Stomach (tissue), 8 donors: ENCODE measurements at regions not wholly inside any gene's neighbourhood (a gene's known extent, or its start where the extent isn't known, plus 50 kb on each side); places are given as distances from the start of the nearest gene placed in this dataset.

Experiments
- DNase-seq, 2 donors: peaks; one replicate each; pipeline versions ENCODE4 v3.0.0 to v3.0.0-alpha.2; 2013 to 2019
- H3K27ac ChIP-seq, 5 donors: fragments of 200-600 bp in 4 of 5; sonication (generic) in 4 of 5; one replicate each; pipeline ENCODE4 v1.5.1; 2013 to 2019; ENCODE audit warnings: mild to moderate bottlenecking in 1 of 5, moderate library complexity in 1 of 5
- H3K27me3 ChIP-seq, 3 donors: fragments of 200-600 bp; sonication (generic); one replicate each; pipeline ENCODE4 v1.5.1; 2017 to 2019; ENCODE audit warnings: mixed run types in 1 of 3
- H3K36me3 ChIP-seq, 4 donors: fragments of 200-600 bp; sonication (generic); 1 replicate in 3 of 4; 2 replicates in 1 of 4; pipeline ENCODE4 v1.5.1; 2016 to 2019
- H3K4me1 ChIP-seq, 4 donors: fragments of 200-600 bp; sonication (generic); one replicate each; pipeline ENCODE4 v1.5.1; 2016 to 2019
- H3K4me3 ChIP-seq, 4 donors: fragments of 200-600 bp; sonication (generic) in 3 of 4; one replicate each; pipeline ENCODE4 v1.5.1; 2016 to 2019; ENCODE audit warnings: mild to moderate bottlenecking in 1 of 4
- H3K9me3 ChIP-seq, 4 donors: fragments of 200-600 bp; sonication (generic); one replicate each; pipeline ENCODE4 v1.5.1; 2016 to 2019
- CTCF ChIP-seq, 7 experiments: fragments of 450-650 bp in 4 of 7; fragments of 200-600 bp in 3 of 7; sonication (generic) in 3 of 7; IDR thresholded peaks; one replicate each; pipeline ENCODE4 v1.5.1; 2016 to 2019; ENCODE audit warnings: antibody characterized with exemption in 7 of 7, control low read depth in 2 of 7, mild to moderate bottlenecking in 1 of 7
- EP300 ChIP-seq: sonication (generic); formaldehyde crosslinking; IDR thresholded peaks from one replicate; pipeline ENCODE4 v1.6.1; 2017; ENCODE audit warnings: antibody characterized with exemption
- POLR2A ChIP-seq, 4 donors: fragments of 450-650 bp; IDR thresholded peaks; one replicate each; pipeline ENCODE4 v1.6.1; 2016; ENCODE audit warnings: antibody characterized with exemption in 4 of 4, control low read depth in 2 of 4, mild to moderate bottlenecking in 1 of 4, moderate library complexity in 1 of 4
- POLR2AphosphoS5 ChIP-seq, 3 donors: sonication (generic); formaldehyde crosslinking; IDR thresholded peaks; one replicate each; pipeline ENCODE4 v1.6.1; 2016; ENCODE audit warnings: antibody characterized with exemption in 3 of 3
- WGBS, 5 donors: extraction: QIAGEN DNeasy Blood & Tissue Kit in 3 of 5; methylation state at CpG; one replicate each; pipeline versions ENCODE4 v1.1.5 to v1.1.7; 2013 to 2018; 5-methylcytosine and 5-hydroxymethylcytosine counted together
- intact Hi-C: fragments of 100-400 bp; cut with DNase I; formaldehyde crosslinking; loops from one replicate; pipeline ENCODE4 v1.15.1; 2023; ENCODE audit warnings: low total_unique reads
- donor health status: healthy with polysubstance abuse.
- donor health status: Bipolar disorder and iron deficiency.
- donor health status: healthy.

- WGBS, 5 donors, result 86 to 95% (median 93%) methylated on average over 1 of the region's 1 CpG
Observed at GRCh38 chr11:130571519-130571918, 123.1 kb downstream of the ADAMTS15 start.

GRCh38 chr11:130571947-130572584, 123.6 kb downstream of the ADAMTS15 start:
- Histone ChIP-seq H3K4me1 (no peaks in the 10 kb centered on the region), H3K4me3 (no peak overlapping the region), H3K9me3 (no peaks in the 10 kb centered on the region), H3K27me3 (no peaks in the 10 kb centered on the region), H3K36me3 (no peaks in the 10 kb centered on the region), H3K27ac (no peak overlapping the region)
- intact Hi-C loops, result no loop called here
- WGBS, 5 donors, result 77 to 87% (median 84%) methylated on average over 10 of the region's 10 CpGs
- no peak for DNase-seq
- no peak for TF ChIP-seq CTCF (IDR thresholded peaks at IDR 0.05)
- TF ChIP-seq EP300, result no peak
- TF ChIP-seq POLR2A (IDR thresholded peaks at IDR 0.05), result no peak
- TF ChIP-seq POLR2AphosphoS5 (IDR thresholded peaks at IDR 0.05), result no peak

More at GRCh38 chr11:130571519-130571918, 123.1 kb downstream of the ADAMTS15 start:
- TF ChIP-seq CTCF (IDR thresholded peaks at IDR 0.05) (no peak), POLR2A (IDR thresholded peaks at IDR 0.05) (no peak), POLR2AphosphoS5 (IDR thresholded peaks at IDR 0.05) (no peak), EP300 (no peak)
- Histone ChIP-seq H3K36me3 (no peaks in the 10 kb centered on the region), H3K27me3 (no peaks in the 10 kb centered on the region), H3K4me1 (no peaks in the 10 kb centered on the region), H3K9me3 (no peaks in the 10 kb centered on the region), H3K4me3 (no peak overlapping the region), H3K27ac (no peak overlapping the region)
- no peak for DNase-seq
- intact Hi-C loops, result no loop called here

GRCh38 chr11:130573767-130574166, 125.3 kb downstream of the ADAMTS15 start:
- Histone ChIP-seq H3K27me3 (no peaks in the 10 kb centered on the region), H3K9me3 (no peaks in the 10 kb centered on the region), H3K36me3 (no peaks in the 10 kb centered on the region), H3K4me3 (no peak overlapping the region), H3K27ac (no peak overlapping the region), H3K4me1 (peaks cover 0 to 5% (median 0%) of the 10 kb centered on the region in 4 donors)
- 83 to 98% (median 94%) methylated on average over 2 of the region's 2 CpGs for WGBS, 5 donors
- DNase-seq, result no peak
- intact Hi-C loops, result no loop called here
- no peak for TF ChIP-seq EP300
- TF ChIP-seq POLR2A (IDR thresholded peaks at IDR 0.05), result no peak
- no peak for TF ChIP-seq POLR2AphosphoS5 (IDR thresholded peaks at IDR 0.05)
- no peak for TF ChIP-seq CTCF (IDR thresholded peaks at IDR 0.05)

- H3K9me3 ChIP-seq, result no peaks in the 10 kb centered on the region
- intact Hi-C loops, result no loop called here
Observed at GRCh38 chr11:130574740-130575139, 126.3 kb downstream of the ADAMTS15 start.

More at GRCh38 chr11:130574740-130575139, 126.3 kb downstream of the ADAMTS15 start:
- no peak overlapping the region for H3K27ac ChIP-seq
- TF ChIP-seq CTCF (IDR thresholded peaks at IDR 0.05) (no peak), EP300 (no peak), POLR2AphosphoS5 (IDR thresholded peaks at IDR 0.05) (no peak), POLR2A (IDR thresholded peaks at IDR 0.05) (no peak)
- no peak overlapping the region for H3K4me3 ChIP-seq
- no peaks in the 10 kb centered on the region for H3K36me3 ChIP-seq
- WGBS, 5 donors, result 85 to 100% (median 89%) methylated on average over 2 of the region's 2 CpGs
- no peaks in the 10 kb centered on the region for H3K27me3 ChIP-seq
- no peak for DNase-seq
- peaks cover 0 to 5% (median 0%) of the 10 kb centered on the region in 4 donors for H3K4me1 ChIP-seq
